Activated CD8-positive, alpha-beta memory T cell treated with anti-CD3 and anti-CD28 coated beads for 36 hours (primary cell): ENCODE measurements at regions not wholly inside any gene's neighbourhood (a gene's known extent, or its start where the extent isn't known, plus 50 kb on each side); places are given as distances from the start of the nearest gene placed in this dataset.

Experiments used
- CTCF ChIA-PET: fragments of 350-600 bp; sonication (Branson Sonifier 250); formaldehyde crosslinking; loops from one replicate; lab custom pipeline; 2021; ENCODE audit warnings: antibody characterized with exemption; lab: Charles Lee
- POLR2A ChIA-PET: fragments of 350-600 bp; sonication (Branson Sonifier 250); formaldehyde crosslinking; loops from one replicate; lab custom pipeline; 2021; ENCODE audit warnings: antibody characterized with exemption; lab: Charles Lee

GRCh38 chr12:13582421-13582820, 385.9 kb downstream of the EMP1 start:
- ChIA-PET POLR2A (no interaction called here), CTCF (interaction anchor here (1.2 kb wide), 1 partner anchor 73 kb away, joined by 3 read pairs; no protein-coding TSS in a partner anchor)

GRCh38 chr12:13581031-13581430, 384.5 kb downstream of the EMP1 start:
- ChIA-PET CTCF (no interaction called here), POLR2A (no interaction called here)

GRCh38 chr12:13580206-13580605, 383.7 kb downstream of the EMP1 start:
- ChIA-PET CTCF (no interaction called here), POLR2A (no interaction called here)

GRCh38 chr12:13576935-13577500, 380.5 kb downstream of the EMP1 start:
- ChIA-PET CTCF (no interaction called here), POLR2A (no interaction called here)

GRCh38 chr12:13573698-13574321, 377.3 kb downstream of the EMP1 start:
- ChIA-PET POLR2A (no interaction called here), CTCF (no interaction called here)

GRCh38 chr12:13571035-13571434, 374.5 kb downstream of the EMP1 start:
- ChIA-PET POLR2A (no interaction called here), CTCF (no interaction called here)

- POLR2A ChIA-PET: no interaction called here
These were observed 373.6 kb downstream of the EMP1 start for GRCh38 chr12:13570005-13570694.

GRCh38 chr12:13566292-13566691, 369.8 kb downstream of the EMP1 start:
- POLR2A ChIA-PET: no interaction called here
- CTCF ChIA-PET: no interaction called here

More at GRCh38 chr12:13570005-13570694, 373.6 kb downstream of the EMP1 start:
- CTCF ChIA-PET: no interaction called here

- POLR2A ChIA-PET: no interaction called here
- CTCF ChIA-PET: no interaction called here
These were observed 367.8 kb downstream of the EMP1 start for GRCh38 chr12:13564266-13564810.

GRCh38 chr12:13563743-13564125, 367.2 kb downstream of the EMP1 start:
- ChIA-PET POLR2A (no interaction called here), CTCF (no interaction called here)

GRCh38 chr12:13562915-13563742, 366.6 kb downstream of the EMP1 start:
- CTCF ChIA-PET: no interaction called here

GRCh38 chr12:13561923-13562322, 365.4 kb downstream of the EMP1 start:
- ChIA-PET POLR2A (no interaction called here), CTCF (no interaction called here)

More at GRCh38 chr12:13562915-13563742, 366.6 kb downstream of the EMP1 start:
- POLR2A ChIA-PET: no interaction called here

- POLR2A ChIA-PET: no interaction called here
These were observed 362.9 kb downstream of the EMP1 start for GRCh38 chr12:13559318-13559978.

GRCh38 chr12:13552830-13553229, 356.3 kb downstream of the EMP1 start:
- CTCF ChIA-PET: no interaction called here
- POLR2A ChIA-PET: no interaction called here

More at GRCh38 chr12:13559318-13559978, 362.9 kb downstream of the EMP1 start:
- CTCF ChIA-PET: no interaction called here

GRCh38 chr12:13547283-13547682, 350.8 kb downstream of the EMP1 start:
- POLR2A ChIA-PET: no interaction called here
- CTCF ChIA-PET: no interaction called here

- CTCF ChIA-PET: no interaction called here
These were observed 349.7 kb downstream of the EMP1 start for GRCh38 chr12:13546231-13546630.

GRCh38 chr12:13539051-13539450, 342.5 kb downstream of the EMP1 start:
- ChIA-PET POLR2A (no interaction called here), CTCF (no interaction called here)

More at GRCh38 chr12:13546231-13546630, 349.7 kb downstream of the EMP1 start:
- POLR2A ChIA-PET: no interaction called here

GRCh38 chr12:13538136-13538535, 341.6 kb downstream of the EMP1 start:
- ChIA-PET CTCF (no interaction called here), POLR2A (no interaction called here)

GRCh38 chr12:13537623-13538022, 341.1 kb downstream of the EMP1 start:
- ChIA-PET POLR2A (no interaction called here), CTCF (no interaction called here)
